ENCODE measurements at regions not wholly inside any gene's neighbourhood (a gene's known extent, or its start where the extent isn't known, plus 50 kb on each side); places are given as distances from the start of the nearest gene placed in this dataset.

GRCh38 chr3:187966096-187966495 lies 187.9 kb upstream of the LPP start (continued):
- TF ChIP-seq, protein P1, sequence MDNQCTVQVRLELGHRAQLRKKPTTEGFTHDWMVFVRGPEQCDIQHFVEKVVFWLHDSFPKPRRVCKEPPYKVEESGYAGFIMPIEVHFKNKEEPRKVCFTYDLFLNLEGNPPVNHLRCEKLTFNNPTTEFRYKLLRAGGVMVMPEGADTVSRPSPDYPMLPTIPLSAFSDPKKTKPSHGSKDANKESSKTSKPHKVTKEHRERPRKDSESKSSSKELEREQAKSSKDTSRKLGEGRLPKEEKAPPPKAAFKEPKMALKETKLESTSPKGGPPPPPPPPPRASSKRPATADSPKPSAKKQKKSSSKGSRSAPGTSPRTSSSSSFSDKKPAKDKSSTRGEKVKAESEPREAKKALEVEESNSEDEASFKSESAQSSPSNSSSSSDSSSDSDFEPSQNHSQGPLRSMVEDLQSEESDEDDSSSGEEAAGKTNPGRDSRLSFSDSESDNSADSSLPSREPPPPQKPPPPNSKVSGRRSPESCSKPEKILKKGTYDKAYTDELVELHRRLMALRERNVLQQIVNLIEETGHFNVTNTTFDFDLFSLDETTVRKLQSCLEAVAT (IDR thresholded peaks at IDR 0.05), result no peak
- no peak for TF ChIP-seq TARDBP (IDR thresholded peaks at IDR 0.05; ENCODE audit: borderline replicate concordance)

GRCh38 chr3:187966636-187967406 lies 187.1 kb upstream of the LPP start:
- no peak for TF ChIP-seq KAT2A (conservative IDR thresholded peaks at IDR 0.05; ENCODE audit: control insufficient read depth, low read depth, low read length)
- Histone ChIP-seq H3K4me2 (ENCODE audit: control insufficient read depth, insufficient read depth) (no peak overlapping the region), H3K36me3 (ENCODE audit: control insufficient read depth in 2 of 2, insufficient read depth in 2 of 2, low read length in 1 of 2) (no peaks in the 10 kb centered on the region), H3K27me3 (replicated peaks in 1 of 2; ENCODE audit: control insufficient read depth in 2 of 2, insufficient read depth in 2 of 2, low read length in 1 of 2) (peaks cover 4 to 7% of the 10 kb centered on the region in 2 experiments; a peak in 3 of 4 replicates), H2AFZ (ENCODE audit: control insufficient read depth, low read depth, low read length) (no peak overlapping the region), H3K9ac (ENCODE audit: control insufficient read depth, insufficient read depth, low read length) (no peak overlapping the region), H3K9me3 (replicated peaks; ENCODE audit: control insufficient read depth, insufficient read depth, low read length) (no peaks in the 10 kb centered on the region), H3K27ac (ENCODE audit: control insufficient read depth, insufficient read depth) (no peak overlapping the region), H3K4me1 (ENCODE audit: control insufficient read depth, insufficient read depth, low read length) (0 out of 2 replicates have a peak, but pooled peaks cover 3% of the 10 kb centered on the region), H3K79me2 (ENCODE audit: control insufficient read depth, insufficient read depth, low read length) (no peaks in the 10 kb centered on the region), H4K20me1 (ENCODE audit: control insufficient read depth, insufficient read depth) (no peaks in the 10 kb centered on the region), H3K4me3 (no peak overlapping the region)
- no peak for FAIRE-seq
- no peak for DNase-seq (ENCODE audit: low read depth, low spot score)
- ChIA-PET RAD21 (ENCODE audit: unreplicated experiment) (no interaction called here), SMC1A (ENCODE audit: uncharacterized antibody, unreplicated experiment) (no interaction called here), POLR2A (interaction anchor here (0.6 to 0.7 kb wide), 3 partner anchors 15 to 191 kb away, joined by 3 to 4 read pairs (median 3); no protein-coding TSS in a partner anchor), CTCF (no interaction called here)
- WGBS (ENCODE audit: insufficient coverage, insufficient replicate concordance, low lambda C conversion rate, missing lambda C conversion rate), result 41% methylated on average over 8 of the region's 8 CpGs
- in situ Hi-C loops (cut with MboI), result no loop called here
- intact Hi-C loops (cut with micrococcal nuclease; ENCODE audit: unreplicated experiment), result no loop called here
- BruUV-seq (replicated peaks), result no TSS peak
- no peak for ATAC-seq

DNA sequence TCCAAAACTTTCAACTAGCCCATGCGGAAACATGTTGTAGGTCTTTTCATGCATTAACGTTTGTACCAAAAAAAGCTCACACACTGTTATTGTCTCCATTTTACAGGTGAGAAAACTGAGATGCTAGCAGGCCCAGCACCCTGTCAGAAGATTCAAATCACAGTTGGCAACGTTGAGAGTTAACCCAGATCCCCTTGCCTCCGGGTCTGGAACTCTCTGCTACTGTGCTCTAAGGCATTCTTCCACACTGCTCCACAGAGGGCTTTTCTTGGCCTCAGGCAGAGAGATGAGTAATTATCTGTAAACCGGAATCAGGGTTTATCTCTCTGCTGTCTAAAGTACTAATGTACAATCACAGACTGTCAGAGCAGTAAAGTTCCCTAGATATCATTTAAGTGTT lies 186.0 kb upstream of the LPP start:
- POLR2A ChIA-PET, result no interaction called here
- no peak for DNase-seq (ENCODE audit: low read depth, low spot score)

More for the DNA sequence above, 186.0 kb upstream of the LPP start:
- peaks cover 4 to 7% of the 10 kb centered on the region in 2 experiments; a peak in 3 of 4 replicates for H3K27me3 ChIP-seq (replicated peaks in 1 of 2; ENCODE audit: control insufficient read depth in 2 of 2, insufficient read depth in 2 of 2, low read length in 1 of 2)
- no peak overlapping the region for H3K4me2 ChIP-seq (ENCODE audit: control insufficient read depth, insufficient read depth)
- no peak for FAIRE-seq
- ChIA-PET SMC1A (ENCODE audit: uncharacterized antibody, unreplicated experiment) (no interaction called here), CTCF (no interaction called here), RAD21 (ENCODE audit: unreplicated experiment) (no interaction called here)
- 36% methylated on average over 5 of the region's 5 CpGs for WGBS (ENCODE audit: insufficient coverage, insufficient replicate concordance, low lambda C conversion rate, missing lambda C conversion rate)
- in situ Hi-C loops (cut with MboI) (no loop called here), intact Hi-C loops (cut with micrococcal nuclease; ENCODE audit: unreplicated experiment) (no loop called here)
- H2AFZ ChIP-seq (ENCODE audit: control insufficient read depth, low read depth, low read length), result no peak overlapping the region
- no TSS peak for BruUV-seq (replicated peaks)
- no peak overlapping the region for H3K9ac ChIP-seq (ENCODE audit: control insufficient read depth, insufficient read depth, low read length)
- no peak for TF ChIP-seq CHD2 (IDR thresholded peaks at IDR 0.05; ENCODE audit: borderline replicate concordance, low read depth, low read length)
- no peaks in the 10 kb centered on the region for H3K79me2 ChIP-seq (ENCODE audit: control insufficient read depth, insufficient read depth, low read length)
- H3K4me1 ChIP-seq (ENCODE audit: control insufficient read depth, insufficient read depth, low read length), result 0 out of 2 replicates have a peak, but pooled peaks cover 1% of the 10 kb centered on the region
- H3K9me3 ChIP-seq (replicated peaks; ENCODE audit: control insufficient read depth, insufficient read depth, low read length), result no peaks in the 10 kb centered on the region
- H4K20me1 ChIP-seq (ENCODE audit: control insufficient read depth, insufficient read depth), result no peaks in the 10 kb centered on the region
- ATAC-seq, result no peak
- no peak overlapping the region for H3K27ac ChIP-seq (ENCODE audit: control insufficient read depth, insufficient read depth)
- H3K36me3 ChIP-seq (ENCODE audit: control insufficient read depth in 2 of 2, insufficient read depth in 2 of 2, low read length in 1 of 2), result no peaks in the 10 kb centered on the region
- H3K4me3 ChIP-seq, result no peak overlapping the region
